Loucy (cell line): ENCODE measurements at regions not wholly inside any gene's neighbourhood (a gene's known extent, or its start where the extent isn't known, plus 50 kb on each side); places are given as distances from the start of the nearest gene placed in this dataset.

ENCODE experiments used
- EZH2phosphoT487 ChIP-seq: fragments of 200-600 bp; IDR thresholded peaks from 2 replicates; pipeline ENCODE4 v1.6.1; 2018; ENCODE audit warnings: antibody characterized with exemption, mild to moderate bottlenecking, moderate library complexity, borderline replicate concordance
- TF ChIP-seq, protein P1 (sequence below): fragments of 200-600 bp; sonication (generic); conservative IDR thresholded peaks from 2 replicates; pipeline ENCODE4 v1.5.1; 2014; ENCODE audit warnings: mild to moderate bottlenecking, antibody characterized with exemption, low read length

DNA sequence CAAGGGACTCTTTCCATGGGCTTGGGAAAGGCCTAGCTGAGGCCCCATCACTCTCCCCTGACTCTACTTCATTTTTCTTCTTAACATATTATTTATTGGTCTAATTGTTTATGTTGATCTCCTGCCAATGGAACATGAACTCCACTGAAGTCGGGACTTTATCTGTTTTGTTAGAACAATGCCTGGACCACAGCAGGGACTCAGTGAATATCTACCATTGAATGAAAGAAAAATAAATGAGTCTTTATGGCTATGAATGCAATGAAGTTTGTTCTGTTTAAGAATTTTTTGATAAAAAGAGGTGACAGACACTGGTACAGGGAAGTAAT is 112.3 kb downstream of the ADAMTS15 start:
- TF ChIP-seq, protein P1, sequence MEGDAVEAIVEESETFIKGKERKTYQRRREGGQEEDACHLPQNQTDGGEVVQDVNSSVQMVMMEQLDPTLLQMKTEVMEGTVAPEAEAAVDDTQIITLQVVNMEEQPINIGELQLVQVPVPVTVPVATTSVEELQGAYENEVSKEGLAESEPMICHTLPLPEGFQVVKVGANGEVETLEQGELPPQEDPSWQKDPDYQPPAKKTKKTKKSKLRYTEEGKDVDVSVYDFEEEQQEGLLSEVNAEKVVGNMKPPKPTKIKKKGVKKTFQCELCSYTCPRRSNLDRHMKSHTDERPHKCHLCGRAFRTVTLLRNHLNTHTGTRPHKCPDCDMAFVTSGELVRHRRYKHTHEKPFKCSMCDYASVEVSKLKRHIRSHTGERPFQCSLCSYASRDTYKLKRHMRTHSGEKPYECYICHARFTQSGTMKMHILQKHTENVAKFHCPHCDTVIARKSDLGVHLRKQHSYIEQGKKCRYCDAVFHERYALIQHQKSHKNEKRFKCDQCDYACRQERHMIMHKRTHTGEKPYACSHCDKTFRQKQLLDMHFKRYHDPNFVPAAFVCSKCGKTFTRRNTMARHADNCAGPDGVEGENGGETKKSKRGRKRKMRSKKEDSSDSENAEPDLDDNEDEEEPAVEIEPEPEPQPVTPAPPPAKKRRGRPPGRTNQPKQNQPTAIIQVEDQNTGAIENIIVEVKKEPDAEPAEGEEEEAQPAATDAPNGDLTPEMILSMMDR, result no peak
- TF ChIP-seq EZH2phosphoT487, result no peak
